Right renal pelvis (tissue), 4 donors: ENCODE measurements at regions not wholly inside any gene's neighbourhood (a gene's known extent, or its start where the extent isn't known, plus 50 kb on each side); places are given as distances from the start of the nearest gene placed in this dataset.

Experiments
- DNase-seq, 4 donors: peaks; one replicate each; pipeline ENCODE4 v3.0.0-alpha.2; 2013; ENCODE audit warnings: low read depth in 4 of 4, low spot score in 3 of 4, missing footprints in 1 of 4

- peak in 3 of 4 donors; percentile 56 to 80 (median 59) for DNase-seq
Observed at GRCh38 chr12:24561882-24562770, 386.8 kb downstream of the BCAT1 start.

- DNase-seq, result peak in 1 of 4 donors; percentile 40
Observed at GRCh38 chr12:24561411-24561871, 387.5 kb downstream of the BCAT1 start.

GRCh38 chr12:24560831-24561271 is 388.1 kb downstream of the BCAT1 start:
- DNase-seq, result no peak

- no peak for DNase-seq
Observed at GRCh38 chr12:24560192-24560775, 388.6 kb downstream of the BCAT1 start.

GRCh38 chr12:24557738-24558137 is 391.2 kb downstream of the BCAT1 start:
- no peak for DNase-seq

GRCh38 chr12:24555730-24556129 is 393.2 kb downstream of the BCAT1 start:
- no peak for DNase-seq

- no peak for DNase-seq
Observed at GRCh38 chr12:24554612-24555295, 394.1 kb downstream of the BCAT1 start.

- DNase-seq, result no peak
Observed at GRCh38 chr12:24553259-24553658, 395.6 kb downstream of the BCAT1 start.

GRCh38 chr12:24551163-24551786 is 397.6 kb downstream of the BCAT1 start:
- DNase-seq, result no peak

- DNase-seq, result no peak
Observed at GRCh38 chr12:24550609-24551008, 398.3 kb downstream of the BCAT1 start.

- DNase-seq, result no peak
Observed at GRCh38 chr12:24546661-24547060, 402.2 kb downstream of the BCAT1 start.

- DNase-seq, result no peak
Observed at GRCh38 chr12:24546084-24546483, 402.8 kb downstream of the BCAT1 start.

GRCh38 chr12:24544368-24544767 is 404.5 kb downstream of the BCAT1 start:
- no peak for DNase-seq

GRCh38 chr12:24541193-24541871 is 407.6 kb downstream of the BCAT1 start:
- no peak for DNase-seq

- DNase-seq, result no peak
Observed at GRCh38 chr12:24539646-24540045, 409.3 kb downstream of the BCAT1 start.

GRCh38 chr12:24537083-24537860 is 411.6 kb downstream of the BCAT1 start:
- DNase-seq, result no peak

GRCh38 chr12:24535334-24536069 is 413.4 kb downstream of the BCAT1 start:
- no peak for DNase-seq

GRCh38 chr12:24534622-24535021 is 414.3 kb downstream of the BCAT1 start:
- no peak for DNase-seq
